CD4-positive, alpha-beta T cell treated with Interleukin-17A for 4 hours (primary cell): ENCODE measurements at regions not wholly inside any gene's neighbourhood (a gene's known extent, or its start where the extent isn't known, plus 50 kb on each side); places are given as distances from the start of the nearest gene placed in this dataset.
"Not testable (repeated sequence)": the region's sequence is repeated elsewhere in the genome, so short reads cannot be mapped to it uniquely, and the experiment has no call there.

Source experiments
- DNase-seq: peaks from one replicate; pipeline ENCODE4 v3.0.0-alpha.2; 2020; ENCODE audit warnings: mixed read lengths

- no peak for DNase-seq
These were observed 83.2 kb downstream of the PTPRS start for GRCh38 chr19:5257155-5258045.

GRCh38 chr19:5255602-5256231, 84.9 kb downstream of the PTPRS start:
- DNase-seq = no peak

- DNase-seq = no peak
These were observed 85.7 kb downstream of the PTPRS start for GRCh38 chr19:5254944-5255343.

- DNase-seq = no peak
These were observed 86.1 kb downstream of the PTPRS start for GRCh38 chr19:5254543-5254942.

GRCh38 chr19:5253406-5254110, 87.1 kb downstream of the PTPRS start:
- DNase-seq = no peak

DNA sequence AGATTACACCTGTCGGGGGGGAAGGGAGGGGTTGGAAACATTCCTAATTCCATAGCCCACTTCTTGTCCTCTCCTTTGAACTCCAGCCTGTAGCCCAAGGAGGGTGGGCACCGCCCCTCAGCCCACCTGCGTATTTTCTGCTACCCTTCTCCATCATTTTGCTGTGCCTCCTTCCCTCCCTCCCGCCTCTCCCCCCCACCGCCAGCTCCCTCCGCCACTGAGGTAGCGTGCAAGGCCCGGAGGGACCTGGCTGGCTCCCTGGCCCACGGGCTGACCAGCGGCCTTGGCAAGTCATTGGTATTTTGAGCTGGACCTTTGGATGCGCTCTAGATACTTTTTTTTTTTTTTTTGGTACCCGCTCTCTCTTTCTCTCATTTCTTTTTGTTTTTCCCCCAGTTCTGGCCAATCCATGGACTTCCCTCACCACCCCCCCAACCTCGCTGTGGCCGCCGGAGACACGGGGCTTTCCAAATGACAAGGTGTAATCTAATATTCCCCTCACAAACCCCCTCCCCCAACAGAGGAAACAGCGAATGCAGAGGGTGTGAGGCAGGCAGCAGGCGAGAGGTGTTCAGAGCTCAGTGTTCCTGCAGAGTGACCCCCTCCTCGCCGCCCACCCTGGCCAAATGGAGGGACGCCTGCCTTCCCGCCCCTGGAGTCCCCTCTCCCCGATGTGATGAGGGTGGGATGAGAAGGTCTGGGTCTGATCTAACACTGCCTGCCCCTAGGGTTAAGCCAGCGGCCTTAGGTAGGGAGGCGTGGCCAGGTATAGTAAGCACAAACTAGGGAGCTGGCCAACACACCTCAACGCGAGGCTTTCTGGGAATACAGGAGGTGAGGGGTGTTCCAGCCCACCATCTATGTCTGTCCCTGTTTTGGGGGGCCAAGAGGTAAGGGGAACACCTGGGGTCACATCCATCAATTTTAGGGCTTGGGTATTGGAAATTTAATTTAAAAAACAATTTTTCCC, 89.2 kb downstream of the PTPRS start:
- DNase-seq = no peak

DNA sequence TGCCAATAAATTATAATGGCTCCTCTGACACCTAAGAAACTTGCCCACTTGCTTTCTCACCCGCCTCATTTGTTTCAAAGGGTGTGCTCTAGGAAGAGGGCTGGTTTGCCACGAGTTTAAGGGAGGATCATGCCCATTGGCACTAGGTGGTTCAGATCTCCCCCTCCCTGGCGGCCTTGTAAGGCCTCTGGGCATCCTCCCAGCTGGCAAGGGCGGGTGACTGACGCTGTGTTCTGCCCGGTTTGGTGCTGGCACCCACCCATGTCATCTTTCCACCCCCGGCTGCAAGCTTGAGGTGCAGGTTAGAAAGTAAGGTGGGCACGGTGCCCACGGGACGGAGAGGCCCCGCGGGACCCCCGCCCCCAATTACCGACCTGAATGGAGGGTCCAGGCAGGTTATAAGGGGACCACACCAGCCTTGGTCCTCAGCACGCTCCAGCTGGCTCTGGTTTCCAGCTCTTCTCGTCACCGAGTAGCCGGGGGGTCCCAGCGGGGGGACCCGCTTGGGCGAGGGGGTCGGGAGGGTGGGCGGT, 90.4 kb downstream of the PTPRS start:
- no peak for DNase-seq

GRCh38 chr19:5249526-5249925, 91.1 kb downstream of the PTPRS start:
- no peak for DNase-seq

DNA sequence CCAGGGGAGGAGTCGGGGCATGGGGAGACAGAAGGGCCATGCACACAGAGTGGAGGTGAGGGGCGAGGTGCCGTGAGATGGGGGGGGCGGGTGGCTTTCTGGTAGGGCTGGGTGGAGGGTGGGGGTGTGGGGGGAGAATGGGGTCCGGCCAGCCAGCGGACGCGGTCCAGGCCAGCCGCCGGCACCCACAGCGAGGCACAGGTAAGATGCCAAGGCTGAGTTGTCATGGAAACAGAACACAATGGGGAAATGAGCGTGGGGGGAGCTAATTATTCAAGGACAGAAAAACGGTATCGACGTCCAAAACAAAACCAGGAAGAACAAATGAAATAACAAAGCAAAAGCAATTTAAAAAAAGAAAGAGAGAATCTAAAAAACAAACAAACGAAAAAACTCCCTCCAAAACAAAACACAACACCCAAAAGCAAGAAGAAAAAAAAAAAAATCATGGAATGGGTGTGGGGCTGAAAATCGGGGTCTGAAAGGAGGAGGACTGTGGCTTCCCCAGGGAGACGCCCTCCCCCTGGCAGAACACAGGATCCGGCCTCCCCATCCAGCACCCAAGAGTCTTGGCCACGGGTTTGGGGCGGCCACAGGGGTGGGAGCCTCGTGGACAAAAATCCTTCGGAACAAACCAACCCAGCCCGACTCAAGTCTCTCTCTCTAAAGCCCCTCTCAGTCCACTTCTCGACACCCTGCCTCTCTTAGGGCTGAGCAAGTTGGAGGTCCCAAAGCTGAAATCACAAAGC, 92.5 kb downstream of the PTPRS start:
- no peak for DNase-seq

GRCh38 chr19:5246554-5247155, 94.0 kb downstream of the PTPRS start:
- no peak for DNase-seq

GRCh38 chr19:5245631-5246553, 94.7 kb downstream of the PTPRS start:
- no peak for DNase-seq

DNA sequence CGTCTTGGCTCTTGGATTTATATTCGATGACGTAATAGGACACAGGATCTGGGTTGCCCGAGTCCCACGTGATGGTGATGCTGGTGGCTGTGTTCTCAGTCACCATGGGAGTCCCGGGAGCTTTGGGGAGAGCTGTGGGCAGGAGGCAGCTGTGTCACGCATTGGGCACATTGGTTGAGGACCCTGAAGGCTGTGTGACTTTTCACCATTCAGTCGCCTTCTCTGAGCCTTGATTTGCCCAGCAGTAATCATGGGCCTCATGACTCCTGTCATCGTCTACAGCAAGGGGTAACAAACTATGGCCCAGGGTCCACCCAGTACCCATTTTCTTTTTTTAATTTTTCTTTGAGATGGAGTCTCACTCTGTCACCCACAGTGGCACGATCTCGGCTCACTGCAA, 96.3 kb downstream of the PTPRS start:
- DNase-seq = no peak

- DNase-seq = no peak
These were observed 96.7 kb downstream of the PTPRS start for GRCh38 chr19:5243878-5244277.

GRCh38 chr19:5241896-5242295, 98.7 kb downstream of the PTPRS start:
- DNase-seq = not testable (repeated sequence)

DNA sequence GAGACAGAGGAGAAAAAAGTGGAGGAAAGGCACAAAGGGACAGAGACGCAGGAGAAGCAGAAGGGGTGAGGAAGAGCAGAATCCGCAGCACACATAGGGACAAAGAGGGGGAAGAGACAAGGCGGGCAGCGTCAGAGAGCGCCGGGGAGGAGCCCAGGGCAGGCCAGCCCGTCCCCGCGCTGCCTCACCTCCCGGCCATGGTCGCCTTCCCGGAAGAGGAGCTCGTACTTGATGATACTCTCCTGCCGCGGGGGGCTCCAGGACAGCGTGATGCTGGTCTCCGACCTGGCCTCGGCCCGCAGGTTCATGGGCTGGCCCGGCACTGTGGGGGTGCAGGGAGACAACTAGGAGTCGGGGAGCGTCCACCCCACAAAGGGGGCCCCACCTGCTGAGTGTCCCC, 100.6 kb downstream of the PTPRS start:
- no peak for DNase-seq

DNA sequence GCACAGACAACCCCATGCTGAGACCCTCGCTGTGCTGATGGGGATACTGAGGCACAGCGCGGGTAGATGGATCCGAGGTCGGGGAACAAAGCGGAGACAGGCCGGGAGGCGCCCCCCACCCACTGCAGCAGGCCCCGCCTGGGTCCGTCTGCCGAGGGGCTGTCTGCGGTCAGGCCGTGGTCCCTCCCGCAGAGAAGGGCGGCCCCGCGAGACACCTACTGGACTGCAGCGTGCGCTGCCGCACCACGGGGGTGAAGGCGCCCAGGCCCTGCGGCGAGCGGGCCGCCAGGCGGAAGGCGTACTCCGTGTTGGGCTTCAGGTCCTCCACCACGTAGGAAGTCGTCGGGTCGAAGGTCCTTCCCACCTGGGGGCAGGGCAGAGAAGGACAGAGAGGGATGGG, 101.9 kb downstream of the PTPRS start:
- DNase-seq = no peak

GRCh38 chr19:5237939-5238480, 102.6 kb downstream of the PTPRS start:
- no peak for DNase-seq

DNA sequence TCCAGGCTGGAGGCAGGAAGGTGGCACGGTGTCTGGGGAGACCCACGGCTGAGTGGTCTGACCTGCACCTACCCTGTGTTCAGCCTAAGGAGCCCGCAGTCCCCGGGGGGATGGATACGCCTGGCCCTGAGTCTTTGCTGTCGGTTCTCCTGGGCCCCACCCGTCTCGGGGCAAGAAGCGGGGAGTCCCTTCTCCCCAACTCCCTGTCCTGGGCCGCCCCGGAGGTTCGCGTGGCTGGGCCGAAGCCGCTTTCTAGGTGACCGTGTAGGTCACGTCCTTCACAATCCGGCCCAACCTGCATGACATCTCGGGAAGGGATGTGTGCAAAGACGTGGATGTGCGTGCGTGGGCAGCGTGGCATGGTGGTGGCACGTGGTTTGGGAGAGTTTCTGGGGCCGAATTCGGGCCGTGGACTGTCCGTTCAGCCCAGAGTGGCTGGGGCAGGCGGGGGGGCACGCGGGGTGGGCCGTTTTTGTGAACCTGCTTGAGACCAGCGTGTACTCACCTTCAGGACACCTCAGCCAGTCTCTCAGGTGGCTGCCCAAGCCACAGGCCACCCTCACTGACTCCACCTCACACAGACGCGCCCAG, 103.3 kb downstream of the PTPRS start:
- DNase-seq = no peak
